ENCODE measurements at regions not wholly inside any gene's neighbourhood (a gene's known extent, or its start where the extent isn't known, plus 50 kb on each side); places are given as distances from the start of the nearest gene placed in this dataset.

DNA sequence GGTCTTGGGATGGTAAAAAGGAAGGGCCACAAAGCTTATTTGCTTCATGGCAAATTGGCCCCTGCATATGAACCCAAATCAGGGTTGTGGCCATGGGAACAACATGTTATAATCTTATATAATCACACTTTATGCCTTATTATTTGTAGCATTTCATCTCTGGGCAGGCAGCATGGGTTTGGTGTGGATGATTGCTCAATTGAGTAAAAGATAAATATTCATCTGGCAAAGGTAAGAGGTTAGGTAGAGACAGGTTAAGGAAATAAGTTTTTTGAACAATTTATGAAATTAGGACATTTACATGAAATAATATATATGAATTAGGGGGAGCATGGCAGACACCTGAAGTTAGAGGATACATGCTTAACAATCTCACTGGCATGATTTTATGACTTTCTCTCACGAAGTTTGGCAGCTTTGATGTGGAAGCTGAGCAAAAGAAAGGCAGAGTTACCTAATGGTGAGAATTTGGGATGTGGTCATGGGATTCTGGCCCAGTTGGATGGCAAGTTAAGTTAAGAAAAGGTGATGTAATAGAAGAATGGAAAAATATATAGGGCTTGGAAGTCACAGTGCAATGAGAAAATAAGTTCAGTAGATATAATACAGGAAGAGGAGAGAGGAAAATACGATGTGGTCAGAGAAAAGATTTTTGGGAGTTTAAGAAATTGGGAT, 88.1 kb upstream of the FAM3C start:
- Histone ChIP-seq H3K4me1 (ENCODE audit: control insufficient read depth in 1 of 2, low read depth in 2 of 2) (peaks cover 0 to 12% of the 10 kb centered on the region in 2 donors), H3K36me3 (no peaks in the 10 kb centered on the region), H3K27ac (no peak overlapping the region), H3K4me3 (no peak overlapping the region), H3K9me3 (no peaks in the 10 kb centered on the region), H3K27me3 (replicated peaks; ENCODE audit: insufficient read depth) (no peaks in the 10 kb centered on the region)
- no peak for TF ChIP-seq CTCF (IDR thresholded peaks at IDR 0.05)
- no peak for DNase-seq (ENCODE audit: low spot score)
- ATAC-seq (ENCODE audit: insufficient number of reproducible peaks, low FRiP score, low read depth): no peak

- no peak for TF ChIP-seq CTCF (IDR thresholded peaks at IDR 0.05)
- no peak for DNase-seq (ENCODE audit: low spot score)
- H3K27me3 ChIP-seq (replicated peaks; ENCODE audit: insufficient read depth): no peaks in the 10 kb centered on the region
These were observed 84.6 kb upstream of the FAM3C start for GRCh38 chr7:121480566-121481335.

DNA sequence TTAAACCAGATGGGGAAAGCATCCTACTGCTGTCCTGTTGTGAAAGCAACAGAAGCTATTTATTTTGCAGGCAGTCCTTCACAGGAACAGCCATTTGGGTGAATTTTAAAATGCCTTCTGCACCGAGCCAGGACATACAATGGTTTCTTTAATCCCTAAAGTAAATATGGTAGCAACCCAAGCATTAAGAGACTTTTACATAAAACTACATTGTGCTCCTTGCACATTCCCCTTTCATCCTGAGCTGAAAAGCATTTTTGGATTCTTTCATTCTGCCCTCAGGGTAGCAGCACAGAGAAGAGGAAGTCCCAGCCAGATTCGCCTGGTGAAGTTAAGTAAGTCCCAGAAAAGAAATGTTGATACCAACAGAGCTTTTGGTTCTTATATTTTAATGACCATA, 84.0 kb upstream of the FAM3C start:
- no peak overlapping the region for H3K27ac ChIP-seq
- H3K4me3 ChIP-seq: no peak overlapping the region
- no peaks in the 10 kb centered on the region for H3K9me3 ChIP-seq
- peaks cover 0 to 2% of the 10 kb centered on the region in 2 donors for H3K4me1 ChIP-seq (ENCODE audit: control insufficient read depth in 1 of 2, low read depth in 2 of 2)
- TF ChIP-seq CTCF (IDR thresholded peaks at IDR 0.05): no peak
- no peak for DNase-seq (ENCODE audit: low spot score)
- ATAC-seq (ENCODE audit: insufficient number of reproducible peaks, low FRiP score, low read depth): no peak
- no peaks in the 10 kb centered on the region for H3K27me3 ChIP-seq (replicated peaks; ENCODE audit: insufficient read depth)
- H3K36me3 ChIP-seq: no peaks in the 10 kb centered on the region

More at GRCh38 chr7:121480566-121481335, 84.6 kb upstream of the FAM3C start:
- Histone ChIP-seq H3K36me3 (no peaks in the 10 kb centered on the region), H3K4me3 (no peak overlapping the region), H3K4me1 (ENCODE audit: control insufficient read depth in 1 of 2, low read depth in 2 of 2) (peaks cover 0 to 9% of the 10 kb centered on the region in 2 donors), H3K9me3 (no peaks in the 10 kb centered on the region), H3K27ac (no peak overlapping the region)
- ATAC-seq (ENCODE audit: insufficient number of reproducible peaks, low FRiP score, low read depth): no peak

DNA sequence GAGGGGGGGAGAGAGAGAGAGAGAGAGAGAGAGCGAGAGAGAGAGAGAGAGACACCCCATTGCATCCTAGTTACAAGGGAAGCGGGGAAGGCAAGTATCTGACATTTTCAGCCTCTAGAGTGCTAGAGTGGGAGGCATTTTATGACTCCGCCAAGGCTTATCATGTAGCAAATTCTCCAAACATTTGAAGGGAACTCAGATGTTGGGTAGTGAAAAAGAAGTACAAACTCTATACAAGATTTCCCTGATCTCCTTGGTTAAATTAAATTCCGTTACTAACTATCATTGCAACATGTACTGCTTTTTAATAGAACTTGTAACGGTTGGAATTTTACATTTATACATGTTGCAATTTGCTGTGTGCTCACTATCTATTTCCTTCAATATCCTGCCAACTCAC, 83.4 kb upstream of the FAM3C start:
- no peaks in the 10 kb centered on the region for H3K36me3 ChIP-seq
- no peaks in the 10 kb centered on the region for H3K27me3 ChIP-seq (replicated peaks; ENCODE audit: insufficient read depth)
- no peak overlapping the region for H3K4me3 ChIP-seq
- ATAC-seq (ENCODE audit: insufficient number of reproducible peaks, low FRiP score, low read depth) (no peak), DNase-seq (ENCODE audit: low spot score) (no peak)
- H3K4me1 ChIP-seq (ENCODE audit: control insufficient read depth in 1 of 2, low read depth in 2 of 2): no peaks in the 10 kb centered on the region
- no peaks in the 10 kb centered on the region for H3K9me3 ChIP-seq
- no peak for TF ChIP-seq CTCF (IDR thresholded peaks at IDR 0.05)
- H3K27ac ChIP-seq: no peak overlapping the region

DNA sequence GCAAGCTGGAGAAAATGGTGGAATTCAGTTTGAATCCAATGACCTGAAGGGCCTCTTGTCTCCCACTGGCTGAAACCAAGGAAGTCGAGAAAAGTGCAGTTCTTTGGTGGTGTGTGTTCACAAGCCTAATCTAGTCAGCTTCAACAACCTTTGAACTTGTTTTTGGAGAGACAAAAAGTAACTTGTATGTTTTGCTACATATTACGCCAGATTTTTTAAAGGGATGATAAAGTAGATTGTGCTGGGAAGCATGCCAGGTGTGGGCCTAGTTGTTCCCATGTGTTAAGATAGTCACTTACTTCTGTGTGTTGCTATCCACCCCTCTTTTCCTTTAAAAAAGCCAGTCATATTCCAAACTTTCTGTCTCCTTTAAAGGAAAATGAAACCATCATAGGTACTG, 79.7 kb upstream of the FAM3C start:
- no peak for TF ChIP-seq CTCF (IDR thresholded peaks at IDR 0.05)
- Histone ChIP-seq H3K9me3 (no peaks in the 10 kb centered on the region), H3K36me3 (no peaks in the 10 kb centered on the region), H3K4me3 (no peak overlapping the region), H3K27me3 (replicated peaks; ENCODE audit: insufficient read depth) (no peaks in the 10 kb centered on the region), H3K4me1 (ENCODE audit: control insufficient read depth in 1 of 2, low read depth in 2 of 2) (no peaks in the 10 kb centered on the region), H3K27ac (no peak overlapping the region)
- DNase-seq (ENCODE audit: low spot score) (no peak), ATAC-seq (ENCODE audit: insufficient number of reproducible peaks, low FRiP score, low read depth) (no peak)
